ENCODE measurements at regions not wholly inside any gene's neighbourhood (a gene's known extent, or its start where the extent isn't known, plus 50 kb on each side); places are given as distances from the start of the nearest gene placed in this dataset.

DNA sequence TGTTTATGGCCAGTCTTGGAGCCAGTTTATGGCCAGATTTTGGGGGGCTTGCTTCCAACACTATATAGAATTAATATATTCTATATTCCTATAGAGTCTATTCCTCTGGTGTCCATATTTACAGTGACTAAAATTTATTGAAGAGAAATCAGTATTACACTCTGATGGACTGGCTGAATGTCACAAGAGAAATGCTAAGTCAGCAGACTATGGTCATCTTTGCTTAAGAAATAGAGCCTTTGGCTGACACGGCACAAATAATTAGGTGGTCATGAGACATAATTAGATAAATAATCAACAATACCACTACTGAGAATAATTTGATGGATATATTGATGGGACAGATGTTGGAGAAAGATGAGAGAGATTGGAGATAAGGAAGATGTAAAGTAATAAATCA lies 272.9 kb downstream of the SLITRK5 start:
- DNase-seq (ENCODE audit: insufficient read length, low spot score, missing footprints) = peak; percentile 19

GRCh38 chr13:87952377-87952776 lies 281.2 kb downstream of the SLITRK5 start:
- Histone ChIP-seq H3K36me3 (ENCODE audit: insufficient read depth, low read length) (no peaks in the 10 kb centered on the region), H2AFZ (ENCODE audit: low read length) (no peak overlapping the region), H3K4me1 (ENCODE audit: insufficient read depth, low read length) (no peaks in the 10 kb centered on the region), H4K20me1 (ENCODE audit: insufficient read depth, low read length) (no peaks in the 10 kb centered on the region), H3K4me2 (ENCODE audit: insufficient read depth, low read length) (no peak overlapping the region), H3K79me2 (ENCODE audit: insufficient read depth, low read length) (no peaks in the 10 kb centered on the region), H3K27me3 (ENCODE audit: insufficient read depth, low read length) (no peaks in the 10 kb centered on the region), H3K9me3 (ENCODE audit: low read depth, low read length) (no peaks in the 10 kb centered on the region), H3K27ac (ENCODE audit: low read depth, low read length) (no peak overlapping the region), H3K4me3 (ENCODE audit: insufficient read depth, low read length) (no peak overlapping the region)
- TF ChIP-seq, protein P1, sequence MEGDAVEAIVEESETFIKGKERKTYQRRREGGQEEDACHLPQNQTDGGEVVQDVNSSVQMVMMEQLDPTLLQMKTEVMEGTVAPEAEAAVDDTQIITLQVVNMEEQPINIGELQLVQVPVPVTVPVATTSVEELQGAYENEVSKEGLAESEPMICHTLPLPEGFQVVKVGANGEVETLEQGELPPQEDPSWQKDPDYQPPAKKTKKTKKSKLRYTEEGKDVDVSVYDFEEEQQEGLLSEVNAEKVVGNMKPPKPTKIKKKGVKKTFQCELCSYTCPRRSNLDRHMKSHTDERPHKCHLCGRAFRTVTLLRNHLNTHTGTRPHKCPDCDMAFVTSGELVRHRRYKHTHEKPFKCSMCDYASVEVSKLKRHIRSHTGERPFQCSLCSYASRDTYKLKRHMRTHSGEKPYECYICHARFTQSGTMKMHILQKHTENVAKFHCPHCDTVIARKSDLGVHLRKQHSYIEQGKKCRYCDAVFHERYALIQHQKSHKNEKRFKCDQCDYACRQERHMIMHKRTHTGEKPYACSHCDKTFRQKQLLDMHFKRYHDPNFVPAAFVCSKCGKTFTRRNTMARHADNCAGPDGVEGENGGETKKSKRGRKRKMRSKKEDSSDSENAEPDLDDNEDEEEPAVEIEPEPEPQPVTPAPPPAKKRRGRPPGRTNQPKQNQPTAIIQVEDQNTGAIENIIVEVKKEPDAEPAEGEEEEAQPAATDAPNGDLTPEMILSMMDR (IDR thresholded peaks at IDR 0.05; ENCODE audit: extremely low read depth, low read depth, low read length) = no peak
- no peak for DNase-seq (ENCODE audit: insufficient read length, low spot score, missing footprints)

More for the DNA sequence above, 272.9 kb downstream of the SLITRK5 start:
- Histone ChIP-seq H3K4me3 (ENCODE audit: insufficient read depth, low read length) (no peak overlapping the region), H3K79me2 (ENCODE audit: insufficient read depth, low read length) (no peaks in the 10 kb centered on the region), H3K27ac (ENCODE audit: low read depth, low read length) (no peak overlapping the region), H4K20me1 (ENCODE audit: insufficient read depth, low read length) (no peaks in the 10 kb centered on the region), H3K27me3 (ENCODE audit: insufficient read depth, low read length) (no peaks in the 10 kb centered on the region), H3K4me2 (ENCODE audit: insufficient read depth, low read length) (no peak overlapping the region), H3K9me3 (ENCODE audit: low read depth, low read length) (no peaks in the 10 kb centered on the region), H2AFZ (ENCODE audit: low read length) (no peak overlapping the region), H3K36me3 (ENCODE audit: insufficient read depth, low read length) (no peaks in the 10 kb centered on the region), H3K4me1 (ENCODE audit: insufficient read depth, low read length) (no peaks in the 10 kb centered on the region)
- TF ChIP-seq, protein P1 (IDR thresholded peaks at IDR 0.05; ENCODE audit: extremely low read depth, low read depth, low read length) = no peak

DNA sequence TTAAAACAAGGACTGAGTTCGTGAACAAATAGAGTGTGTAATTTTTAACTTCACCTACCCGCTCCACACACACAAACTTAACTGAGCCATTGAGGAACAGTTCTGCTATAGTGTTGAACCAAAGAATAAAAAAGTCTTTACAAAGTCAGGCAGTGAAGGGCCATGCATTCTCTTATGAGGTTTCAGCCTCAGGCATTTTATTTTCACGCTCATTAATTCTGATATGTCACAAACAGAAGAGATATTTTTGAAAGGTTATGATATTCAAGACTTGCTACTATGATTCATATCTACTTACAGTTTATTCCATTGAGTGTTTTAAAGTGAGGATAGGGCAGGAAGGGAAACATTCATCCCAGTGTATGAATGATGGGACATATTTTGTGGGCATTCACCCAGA lies 282.2 kb downstream of the SLITRK5 start:
- Histone ChIP-seq H3K79me2 (ENCODE audit: insufficient read depth, low read length) (no peaks in the 10 kb centered on the region), H3K36me3 (ENCODE audit: insufficient read depth, low read length) (no peaks in the 10 kb centered on the region), H3K4me2 (ENCODE audit: insufficient read depth, low read length) (no peak overlapping the region), H3K27me3 (ENCODE audit: insufficient read depth, low read length) (no peaks in the 10 kb centered on the region), H2AFZ (ENCODE audit: low read length) (no peak overlapping the region), H4K20me1 (ENCODE audit: insufficient read depth, low read length) (no peaks in the 10 kb centered on the region), H3K27ac (ENCODE audit: low read depth, low read length) (no peak overlapping the region), H3K9me3 (ENCODE audit: low read depth, low read length) (no peaks in the 10 kb centered on the region), H3K4me3 (ENCODE audit: insufficient read depth, low read length) (no peak overlapping the region), H3K4me1 (ENCODE audit: insufficient read depth, low read length) (no peaks in the 10 kb centered on the region)
- no peak for DNase-seq (ENCODE audit: insufficient read length, low spot score, missing footprints)
- TF ChIP-seq, protein P1 (IDR thresholded peaks at IDR 0.05; ENCODE audit: extremely low read depth, low read depth, low read length) = no peak

GRCh38 chr13:87954091-87954490 lies 282.9 kb downstream of the SLITRK5 start:
- no peak for DNase-seq (ENCODE audit: insufficient read length, low spot score, missing footprints)
- no peaks in the 10 kb centered on the region for H3K36me3 ChIP-seq (ENCODE audit: insufficient read depth, low read length)

More at GRCh38 chr13:87954091-87954490, 282.9 kb downstream of the SLITRK5 start:
- Histone ChIP-seq H3K27me3 (ENCODE audit: insufficient read depth, low read length) (no peaks in the 10 kb centered on the region), H3K4me3 (ENCODE audit: insufficient read depth, low read length) (no peak overlapping the region), H3K4me1 (ENCODE audit: insufficient read depth, low read length) (no peaks in the 10 kb centered on the region), H4K20me1 (ENCODE audit: insufficient read depth, low read length) (no peaks in the 10 kb centered on the region), H3K27ac (ENCODE audit: low read depth, low read length) (no peak overlapping the region), H3K9me3 (ENCODE audit: low read depth, low read length) (no peaks in the 10 kb centered on the region), H3K79me2 (ENCODE audit: insufficient read depth, low read length) (no peaks in the 10 kb centered on the region), H2AFZ (ENCODE audit: low read length) (no peak overlapping the region), H3K4me2 (ENCODE audit: insufficient read depth, low read length) (no peak overlapping the region)
- TF ChIP-seq, protein P1 (IDR thresholded peaks at IDR 0.05; ENCODE audit: extremely low read depth, low read depth, low read length) = no peak

Measured in osteoblast (primary cell).